Karpas-422 (cell line): ENCODE measurements at regions not wholly inside any gene's neighbourhood (a gene's known extent, or its start where the extent isn't known, plus 50 kb on each side); places are given as distances from the start of the nearest gene placed in this dataset.
"Not testable (repeated sequence)": the region's sequence is repeated elsewhere in the genome, so short reads cannot be mapped to it uniquely, and the experiment has no call there.

ENCODE experiments used
- DNase-seq: peaks from one replicate; pipeline ENCODE4 v3.0.0-alpha.2; 2015
- H2AFZ ChIP-seq: fragments of 200-600 bp; sonication (generic); 2 replicates; pipeline ENCODE4 v1.6.1; 2014; ENCODE audit warnings: antibody characterized with exemption, low read length, mixed read lengths
- H3K27ac ChIP-seq: fragments of 200-600 bp; sonication (generic); 2 replicates; pipeline ENCODE4 v1.5.1; 2014; ENCODE audit warnings: mild to moderate bottlenecking, low read length, moderate library complexity
- H3K27me3 ChIP-seq: fragments of 200-600 bp; sonication (generic); 2 replicates; pipeline ENCODE4 v1.6.1; 2014; ENCODE audit warnings: low read length, mixed read lengths
- H3K36me3 ChIP-seq: fragments of 200-600 bp; sonication (generic); 2 replicates; pipeline ENCODE4 v1.6.1; 2014; ENCODE audit warnings: low read length, mixed read lengths; ENCODE audit not compliant: insufficient read depth
- H3K4me1 ChIP-seq: fragments of 200-600 bp; sonication (generic); 2 replicates; pipeline ENCODE4 v1.6.1; 2014; ENCODE audit warnings: mild to moderate bottlenecking, low read length, mixed read lengths
- H3K4me2 ChIP-seq: fragments of 200-600 bp; sonication (generic); 2 replicates; pipeline ENCODE4 v1.6.1; 2014; ENCODE audit warnings: low read length, low read depth, mild to moderate bottlenecking; ENCODE audit not compliant: poor library complexity, severe bottlenecking
- H3K4me3 ChIP-seq: fragments of 200-600 bp; sonication (generic); 2 replicates; pipeline ENCODE4 v1.5.1; 2014; ENCODE audit warnings: mild to moderate bottlenecking, antibody characterized with exemption, low read length, mixed read lengths
- H3K79me2 ChIP-seq: fragments of 200-600 bp; sonication (generic); 2 replicates; pipeline ENCODE4 v1.6.1; 2014; ENCODE audit warnings: mild to moderate bottlenecking, low read length, mixed read lengths
- H3K9ac ChIP-seq: fragments of 200-600 bp; sonication (generic); 2 replicates; pipeline ENCODE4 v1.6.0; 2014; ENCODE audit warnings: low read length
- H3K9me2 ChIP-seq: fragments of 200-600 bp; sonication (generic), shearing (Covaris generic); replicated peaks from 2 replicates; pipeline ENCODE4 v1.6.0; 2014; ENCODE audit warnings: mild to moderate bottlenecking, low read length, moderate library complexity; ENCODE audit not compliant: insufficient read depth
- H3K9me3 ChIP-seq: fragments of 300-700, 200-600 bp; sonication (generic); 2 replicates; pipeline ENCODE4 v1.6.1; 2014; ENCODE audit warnings: low read length, mixed read lengths
- H4K20me1 ChIP-seq: fragments of 200-600 bp; sonication (generic); 2 replicates; pipeline ENCODE4 v1.6.1; 2014; ENCODE audit warnings: mild to moderate bottlenecking, antibody characterized with exemption, low read length, low read depth; ENCODE audit not compliant: insufficient read depth

DNA sequence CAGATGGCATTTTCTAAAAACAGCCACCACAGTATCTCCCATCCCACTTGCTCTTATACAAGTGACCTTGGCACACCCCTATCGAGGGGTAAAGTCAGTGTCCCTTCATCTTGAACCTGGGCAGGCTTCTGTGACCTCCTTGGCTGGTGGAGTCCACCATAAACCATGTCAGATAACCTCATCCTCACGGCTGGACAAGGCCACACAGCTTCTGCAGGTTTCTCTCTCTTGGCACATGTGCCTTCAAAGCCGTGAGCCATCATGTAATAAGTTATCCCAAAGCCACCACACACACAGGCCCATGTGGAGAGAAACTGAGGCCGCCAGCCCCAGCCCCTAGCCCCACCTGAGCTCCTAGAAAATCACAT lies 105.4 kb downstream of the SNX5 start:
- Histone ChIP-seq H3K36me3 (no peaks in the 10 kb centered on the region), H3K9me3 (no peaks in the 10 kb centered on the region), H3K9me2 (no peaks in the 10 kb centered on the region), H3K4me1 (no peaks in the 10 kb centered on the region), H3K27ac (no peak overlapping the region), H3K9ac (no peak overlapping the region), H4K20me1 (0 out of 2 replicates have a peak, but pooled peaks cover 4% of the 10 kb centered on the region), H3K4me3 (no peak overlapping the region), H2AFZ (no peak overlapping the region), H3K27me3 (no peaks in the 10 kb centered on the region), H3K4me2 (no peak overlapping the region), H3K79me2 (no peaks in the 10 kb centered on the region)
- DNase-seq = no peak

DNA sequence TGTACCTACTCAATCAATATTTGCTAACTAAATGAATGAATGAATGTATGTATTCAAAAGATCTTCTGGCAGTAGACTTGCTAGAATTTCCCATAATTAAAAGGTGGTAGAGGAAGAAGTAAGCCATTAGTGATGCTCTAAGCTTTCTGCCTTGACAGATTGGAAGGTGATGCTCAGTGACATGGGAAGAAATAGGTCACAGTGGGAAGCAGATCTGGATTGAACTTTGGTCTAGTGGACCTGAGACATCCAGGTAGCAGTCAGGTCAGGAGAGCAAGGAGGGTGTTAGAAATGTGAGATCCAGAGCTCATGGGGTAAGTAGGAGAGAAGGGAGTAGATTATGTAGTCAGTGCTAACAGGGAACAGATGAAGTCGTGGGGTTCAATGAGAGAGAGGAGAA lies 106.4 kb downstream of the SNX5 start:
- H3K4me1 ChIP-seq = no peaks in the 10 kb centered on the region

DNA sequence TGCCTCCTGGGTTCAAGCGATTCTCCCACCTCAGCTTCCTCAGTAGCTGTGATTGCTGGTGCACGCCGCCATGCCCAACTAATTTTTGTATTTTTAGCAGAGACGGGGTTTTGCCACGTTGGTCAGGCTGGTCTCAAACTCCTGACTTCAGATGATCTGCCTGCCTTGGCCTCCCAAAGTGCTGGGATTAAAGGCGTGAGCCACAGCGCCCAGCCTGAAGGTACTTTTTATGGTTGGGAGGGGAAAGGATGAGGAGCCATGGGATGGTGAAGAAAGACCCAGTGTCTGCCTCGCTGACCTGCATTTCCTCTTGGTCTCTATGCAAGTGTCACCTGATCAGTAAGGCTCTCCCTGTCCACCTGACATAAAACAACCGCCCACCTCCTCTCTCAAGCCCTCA lies 107.0 kb downstream of the SNX5 start:
- not testable (repeated sequence) for DNase-seq, H3K9me2 ChIP-seq, H3K27me3 ChIP-seq, H3K4me2 ChIP-seq, H3K27ac ChIP-seq, H3K4me3 ChIP-seq, H2AFZ ChIP-seq, H3K79me2 ChIP-seq, H3K36me3 ChIP-seq, H4K20me1 ChIP-seq, H3K9me3 ChIP-seq, H3K9ac ChIP-seq, H3K4me1 ChIP-seq

More for the DNA sequence above, 106.4 kb downstream of the SNX5 start:
- DNase-seq = no peak
- no peak overlapping the region for H2AFZ ChIP-seq
- no peak overlapping the region for H3K9ac ChIP-seq
- 0 out of 2 replicates have a peak, but pooled peaks cover 4% of the 10 kb centered on the region for H4K20me1 ChIP-seq
- no peaks in the 10 kb centered on the region for H3K9me3 ChIP-seq
- H3K4me3 ChIP-seq = no peak overlapping the region
- H3K4me2 ChIP-seq = no peak overlapping the region
- no peaks in the 10 kb centered on the region for H3K27me3 ChIP-seq
- no peaks in the 10 kb centered on the region for H3K36me3 ChIP-seq
- no peak overlapping the region for H3K27ac ChIP-seq
- no peaks in the 10 kb centered on the region for H3K79me2 ChIP-seq
- H3K9me2 ChIP-seq = no peaks in the 10 kb centered on the region

DNA sequence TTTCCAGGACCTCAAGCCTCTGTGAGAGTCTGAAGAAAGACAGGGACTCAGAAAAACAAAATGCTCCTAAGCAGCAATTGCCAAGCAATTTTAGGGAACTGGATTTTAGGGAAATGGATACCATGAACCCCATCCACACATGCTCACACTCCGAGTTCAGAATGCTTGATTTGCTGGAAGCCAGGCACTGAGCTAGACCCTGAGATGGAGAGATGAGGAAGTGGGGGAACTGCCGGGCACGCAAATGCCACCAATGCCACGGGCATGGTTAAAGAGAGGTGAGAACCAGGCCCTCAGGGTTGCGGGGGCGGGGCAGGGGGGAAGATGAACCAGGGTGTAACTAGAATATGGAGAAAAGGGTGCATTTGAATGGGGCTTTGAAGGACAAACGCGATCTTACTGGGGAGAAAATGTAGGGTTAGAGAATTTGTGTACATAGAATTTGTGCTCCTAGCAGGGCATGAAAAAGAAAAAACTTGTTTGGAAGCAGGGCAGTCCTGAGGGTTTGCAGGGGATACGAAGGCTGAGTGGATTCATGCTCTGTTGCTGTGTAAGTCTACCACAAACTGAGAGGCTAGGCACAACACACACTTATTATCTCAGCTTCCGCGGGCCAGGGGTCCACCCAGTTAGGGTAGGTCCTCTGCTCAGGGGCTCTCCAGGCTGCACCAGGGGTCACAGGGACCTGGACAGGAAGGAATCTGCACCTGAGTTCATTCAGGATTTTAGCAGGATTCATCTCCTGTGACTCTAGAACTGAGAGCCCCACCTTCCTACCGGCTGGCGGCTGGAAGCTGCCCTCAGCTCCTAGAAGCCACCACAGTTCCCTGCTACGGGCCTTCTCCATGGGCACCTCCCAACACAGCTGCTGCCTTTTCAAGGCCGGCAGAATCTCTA lies 108.0 kb downstream of the SNX5 start:
- Histone ChIP-seq H3K9me3 (no peaks in the 10 kb centered on the region), H3K4me2 (no peak overlapping the region), H3K36me3 (no peaks in the 10 kb centered on the region), H3K27ac (no peak overlapping the region), H2AFZ (no peak overlapping the region), H3K4me1 (peaks cover 9% of the 10 kb centered on the region), H4K20me1 (0 out of 2 replicates have a peak, but pooled peaks cover 4% of the 10 kb centered on the region), H3K27me3 (no peaks in the 10 kb centered on the region), H3K9me2 (no peaks in the 10 kb centered on the region), H3K4me3 (no peak overlapping the region), H3K9ac (no peak overlapping the region), H3K79me2 (no peaks in the 10 kb centered on the region)
- no peak for DNase-seq

DNA sequence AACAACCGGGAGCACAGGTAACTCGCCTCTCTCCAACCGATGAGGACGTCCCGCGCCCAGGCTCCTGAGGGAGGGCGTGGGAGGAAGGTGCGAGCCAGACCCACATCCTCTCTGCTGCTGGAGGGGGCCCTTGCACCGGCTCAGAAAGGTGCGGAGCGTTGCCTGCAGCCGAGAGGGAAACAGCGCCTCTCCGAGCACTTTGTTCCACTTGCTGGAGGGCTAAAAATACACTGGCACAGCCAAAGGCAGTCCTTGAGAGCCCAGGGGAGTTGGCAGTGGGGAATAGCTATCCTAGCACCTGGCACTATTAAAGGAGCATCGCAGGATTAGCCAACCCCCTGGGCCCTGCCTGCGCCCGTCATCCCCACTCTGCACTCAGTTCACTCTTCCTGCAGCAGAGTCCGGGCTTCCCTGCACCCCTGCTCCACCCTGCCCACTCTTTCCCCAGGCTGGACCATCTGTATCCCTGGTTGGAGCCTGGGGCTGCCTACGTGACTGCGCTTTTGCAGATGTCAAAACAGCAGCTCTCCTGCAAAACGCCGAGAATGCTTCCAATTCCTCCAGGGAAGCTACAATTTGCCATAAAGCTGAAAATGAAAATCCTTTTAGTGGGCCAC lies 108.9 kb downstream of the SNX5 start:
- Histone ChIP-seq H3K79me2 (no peaks in the 10 kb centered on the region), H3K9ac (no peak overlapping the region), H3K9me3 (no peaks in the 10 kb centered on the region), H3K4me2 (no peak overlapping the region), H2AFZ (no peak overlapping the region), H3K4me3 (no peak overlapping the region), H3K27me3 (no peaks in the 10 kb centered on the region), H3K9me2 (no peaks in the 10 kb centered on the region), H3K36me3 (no peaks in the 10 kb centered on the region), H3K27ac (no peak overlapping the region), H4K20me1 (0 out of 2 replicates have a peak, but pooled peaks cover 4% of the 10 kb centered on the region), H3K4me1 (peaks cover 9% of the 10 kb centered on the region)
- DNase-seq = no peak

DNA sequence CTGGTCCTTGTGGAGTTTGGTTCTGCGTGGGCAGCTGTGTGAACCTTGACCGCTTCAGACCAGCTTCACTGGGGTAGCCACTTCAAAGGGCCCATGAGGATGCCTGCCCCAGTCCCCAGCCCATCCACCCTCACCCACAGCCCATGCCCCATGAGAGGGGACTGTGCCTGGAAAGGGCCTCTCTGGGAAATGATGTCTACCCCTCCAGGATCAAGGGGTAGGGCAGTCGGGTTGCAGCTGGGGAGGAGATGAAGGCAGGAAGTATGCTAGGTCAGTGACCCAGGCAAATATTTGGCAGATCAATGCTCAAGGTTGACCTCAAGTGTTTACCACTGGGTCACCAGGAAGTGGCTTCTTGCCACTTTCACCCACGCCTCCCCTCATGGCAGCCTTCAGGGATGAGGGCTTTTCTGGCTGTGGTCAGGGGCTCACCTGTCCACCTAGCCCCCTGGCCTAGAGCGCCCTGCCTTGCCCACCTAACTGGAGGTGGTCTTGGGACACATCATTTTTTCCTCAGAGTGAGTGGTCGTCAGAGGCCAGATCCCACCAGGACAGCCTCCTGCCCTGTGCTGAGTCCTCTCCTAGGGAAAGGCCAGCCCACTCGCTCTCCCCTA lies 109.5 kb downstream of the SNX5 start:
- H3K27ac ChIP-seq = no peak overlapping the region
- H3K79me2 ChIP-seq = no peaks in the 10 kb centered on the region
- H3K4me2 ChIP-seq = no peak overlapping the region
- no peak for DNase-seq
- no peak overlapping the region for H2AFZ ChIP-seq
- no peak overlapping the region for H3K4me3 ChIP-seq
- no peak overlapping the region for H3K9ac ChIP-seq
- H3K9me3 ChIP-seq = no peaks in the 10 kb centered on the region
- peaks cover 9% of the 10 kb centered on the region for H3K4me1 ChIP-seq
- 0 out of 2 replicates have a peak, but pooled peaks cover 4% of the 10 kb centered on the region for H4K20me1 ChIP-seq
- H3K9me2 ChIP-seq = no peaks in the 10 kb centered on the region
- no peaks in the 10 kb centered on the region for H3K27me3 ChIP-seq
- no peaks in the 10 kb centered on the region for H3K36me3 ChIP-seq

DNA sequence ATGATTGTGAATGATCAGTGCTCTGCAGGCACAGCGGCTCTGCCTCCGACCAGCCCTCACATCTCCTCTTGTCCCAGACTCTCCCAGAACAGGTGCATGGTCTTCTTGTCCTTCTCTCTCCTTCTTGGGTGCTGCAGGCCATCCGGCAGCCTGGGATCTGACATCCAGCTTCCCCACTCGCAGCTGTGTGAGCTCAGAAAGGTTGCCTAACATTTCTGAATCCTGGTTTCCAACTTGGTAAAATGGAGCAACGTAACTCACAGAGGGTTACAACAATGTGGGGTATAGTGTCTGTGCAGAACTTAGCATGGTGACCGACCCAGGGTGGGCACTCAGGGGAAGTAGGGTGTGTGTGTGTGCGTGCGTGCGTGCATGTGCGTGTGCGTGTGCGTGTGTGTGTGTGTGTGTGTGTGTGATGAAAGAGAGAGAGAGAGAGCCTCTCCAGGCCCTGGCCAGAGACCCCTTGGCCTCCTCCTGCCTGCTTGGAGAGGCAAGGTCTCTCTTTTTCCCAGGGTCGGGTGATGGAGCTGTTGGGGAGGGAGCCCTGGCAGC lies 110.1 kb downstream of the SNX5 start:
- Histone ChIP-seq H3K4me1 (peaks cover 9% of the 10 kb centered on the region), H4K20me1 (0 out of 2 replicates have a peak, but pooled peaks cover 4% of the 10 kb centered on the region), H3K9me2 (no peaks in the 10 kb centered on the region), H3K79me2 (no peaks in the 10 kb centered on the region), H3K36me3 (no peaks in the 10 kb centered on the region), H3K27ac (no peak overlapping the region), H3K4me2 (no peak overlapping the region), H3K9ac (no peak overlapping the region), H2AFZ (no peak overlapping the region), H3K9me3 (no peaks in the 10 kb centered on the region), H3K4me3 (no peak overlapping the region), H3K27me3 (no peaks in the 10 kb centered on the region)
- DNase-seq = no peak
